T-cell (primary cell): ENCODE measurements at regions not wholly inside any gene's neighbourhood (a gene's known extent, or its start where the extent isn't known, plus 50 kb on each side); places are given as distances from the start of the nearest gene placed in this dataset.
"Not testable (repeated sequence)": the region's sequence is repeated elsewhere in the genome, so short reads cannot be mapped to it uniquely, and the experiment has no call there.

ENCODE experiments used
- ATAC-seq, 4 experiments: fragments of 200-7000 bp in 3 of 4; fragments of 150-1000 bp in 1 of 4; cut with Tn5 transposase; replicated peaks in 1 of 4; 1 replicate in 3 of 4; 2 replicates in 1 of 4; pipeline ENCODE4 v1.10.0; 2021; ENCODE audit warnings: moderate library complexity in 3 of 4, mild to moderate bottlenecking in 2 of 4, moderate number of reproducible peaks in 1 of 4
- CTCF ChIA-PET, 2 donors: fragments of 300-600 bp; sonication (Branson Sonifier 250); formaldehyde crosslinking; loops; one replicate each; lab custom pipeline; 2022; ENCODE audit warnings: antibody characterized with exemption in 2 of 2; lab: Charles Lee
- POLR2A ChIA-PET, 2 donors: fragments of 300-600 bp; sonication (Branson Sonifier 250); formaldehyde crosslinking; loops; one replicate each; lab custom pipeline; 2022; ENCODE audit warnings: antibody characterized with exemption in 2 of 2; lab: Charles Lee
- DNase-seq, 35 experiments: peaks; one replicate each; pipeline versions ENCODE4 v3.0.0 to v3.0.0-alpha.2; 2013 to 2023
- H3K27ac ChIP-seq: one replicate; pipeline ENCODE4 v1.5.1; 2013; ENCODE audit warnings: low read length
- H3K27me3 ChIP-seq, 2 experiments: replicated peaks in 1 of 2; 1 replicate in 1 of 2; 2 replicates in 1 of 2; pipeline versions ENCODE4 v1.6.1 to v1.7.0; 2013; ENCODE audit warnings: low read length in 1 of 2, mixed read lengths in 1 of 2; ENCODE audit not compliant: control insufficient read depth in 2 of 2, insufficient read depth in 2 of 2; ENCODE audit errors: extremely low read depth in 1 of 2
- H3K36me3 ChIP-seq, 2 donors: 1 replicate in 1 of 2; 2 replicates in 1 of 2; pipeline versions ENCODE4 v1.6.1 to v1.7.0; 2013; ENCODE audit warnings: low read length in 1 of 2; ENCODE audit not compliant: control insufficient read depth in 2 of 2, insufficient read depth in 1 of 2; ENCODE audit errors: extremely low read depth in 1 of 2
- H3K4me1 ChIP-seq, 2 experiments: 1 replicate in 1 of 2; 2 replicates in 1 of 2; pipeline versions ENCODE4 v1.6.1 to v1.7.0; 2013; ENCODE audit warnings: low read length in 2 of 2, mixed read lengths in 1 of 2; ENCODE audit not compliant: insufficient read depth in 2 of 2, control insufficient read depth in 1 of 2; ENCODE audit errors: extremely low read depth in 1 of 2
- H3K4me3 ChIP-seq, 2 donors: 1 replicate in 1 of 2; 2 replicates in 1 of 2; pipeline versions ENCODE4 v1.5.1 to v1.7.0; 2013; ENCODE audit warnings: mild to moderate bottlenecking in 2 of 2, low read length in 1 of 2, moderate library complexity in 1 of 2; ENCODE audit not compliant: control insufficient read depth in 1 of 2; ENCODE audit errors: extremely low read depth in 1 of 2
- H3K9me3 ChIP-seq: 2 replicates; pipeline ENCODE4 v1.7.0; 2013
- H3K27ac Mint-ChIP-seq, 2 donors: one replicate each; pipeline ENCODE4 v1.8.0; 2020 to 2021; ENCODE audit warnings: mild to moderate bottlenecking in 2 of 2, mixed read lengths in 2 of 2
- H3K27me3 Mint-ChIP-seq, 2 donors: one replicate each; pipeline ENCODE4 v1.8.0; 2021 to 2022; ENCODE audit warnings: mixed read lengths in 2 of 2
- H3K36me3 Mint-ChIP-seq: one replicate; pipeline ENCODE4 v1.8.0; 2021; ENCODE audit warnings: mixed read lengths
- H3K4me1 Mint-ChIP-seq, 3 donors: one replicate each; pipeline ENCODE4 v1.8.0; 2020 to 2022; ENCODE audit warnings: mixed read lengths in 3 of 3, mild to moderate bottlenecking in 1 of 3
- H3K4me3 Mint-ChIP-seq, 3 donors: one replicate each; pipeline ENCODE4 v1.8.0; 2020 to 2022; ENCODE audit warnings: mild to moderate bottlenecking in 3 of 3, mixed read lengths in 3 of 3, moderate library complexity in 3 of 3
- H3K9me3 Mint-ChIP-seq, 3 donors: one replicate each; pipeline ENCODE4 v1.8.0; 2020 to 2022; ENCODE audit warnings: mixed read lengths in 3 of 3
- WGBS: methylation state at CpG from one replicate; pipeline ENCODE4 v1.1.5; 2013; ENCODE audit warnings: missing lambda C conversion rate; ENCODE audit not compliant: insufficient coverage; 5-methylcytosine and 5-hydroxymethylcytosine counted together

GRCh38 chr5:143517824-143518223 lies 114.3 kb upstream of the NR3C1 start:
- ATAC-seq, H3K27ac Mint-ChIP-seq, H3K27ac ChIP-seq, H3K36me3 ChIP-seq, H3K4me3 ChIP-seq, H3K4me1 Mint-ChIP-seq, H3K36me3 Mint-ChIP-seq, H3K9me3 ChIP-seq, H3K4me1 ChIP-seq, POLR2A ChIA-PET, H3K9me3 Mint-ChIP-seq, H3K27me3 ChIP-seq, CTCF ChIA-PET, DNase-seq, H3K4me3 Mint-ChIP-seq, H3K27me3 Mint-ChIP-seq: not testable (repeated sequence)

- Histone ChIP-seq H3K4me3 (no peak overlapping the region), H3K4me1 (no peaks in the 10 kb centered on the region), H3K27ac (no peak overlapping the region), H3K9me3 (no peaks in the 10 kb centered on the region), H3K27me3 (no peaks in the 10 kb centered on the region), H3K36me3 (no peaks in the 10 kb centered on the region)
- no peak for ATAC-seq
- Mint-ChIP-seq H3K4me3 (no peak overlapping the region), H3K9me3 (peaks cover 0 to 8% (median 0%) of the 10 kb centered on the region in 3 donors), H3K4me1 (no peaks in the 10 kb centered on the region), H3K27ac (no peak overlapping the region), H3K27me3 (peaks cover 0 to 1% of the 10 kb centered on the region in 2 donors), H3K36me3 (no peaks in the 10 kb centered on the region)
- CTCF ChIA-PET, result no interaction called here
- DNase-seq, result no peak
- POLR2A ChIA-PET, result no interaction called here
- WGBS, result no CpG with 5 or more reads among the region's 1 CpG
Measured at GRCh38 chr5:143516249-143516648, 112.8 kb upstream of the NR3C1 start.

- Histone ChIP-seq H3K4me3 (no peak overlapping the region), H3K9me3 (no peaks in the 10 kb centered on the region), H3K27me3 (no peaks in the 10 kb centered on the region), H3K4me1 (no peaks in the 10 kb centered on the region), H3K27ac (no peak overlapping the region), H3K36me3 (no peaks in the 10 kb centered on the region)
- no peak for ATAC-seq
- DNase-seq, result no peak
- WGBS, result 88% methylated on average over 5 of the region's 5 CpGs
- ChIA-PET CTCF (no interaction called here), POLR2A (no interaction called here)
- Mint-ChIP-seq H3K27me3 (no peaks in the 10 kb centered on the region), H3K9me3 (peaks cover 0 to 8% (median 0%) of the 10 kb centered on the region in 3 donors), H3K27ac (no peak overlapping the region), H3K4me3 (no peak overlapping the region), H3K4me1 (no peaks in the 10 kb centered on the region), H3K36me3 (no peaks in the 10 kb centered on the region)
Measured at GRCh38 chr5:143515829-143516228, 112.3 kb upstream of the NR3C1 start.

- H3K4me1 Mint-ChIP-seq, result no peaks in the 10 kb centered on the region
- ChIA-PET CTCF (no interaction called here), POLR2A (no interaction called here)
- H3K4me3 ChIP-seq, result no peak overlapping the region
- no peaks in the 10 kb centered on the region for H3K9me3 ChIP-seq
- ATAC-seq (no peak), DNase-seq (no peak)
- H3K4me1 ChIP-seq, result no peaks in the 10 kb centered on the region
- H3K36me3 Mint-ChIP-seq, result no peaks in the 10 kb centered on the region
- H3K27ac Mint-ChIP-seq, result no peak overlapping the region
- no peak overlapping the region for H3K27ac ChIP-seq
- H3K4me3 Mint-ChIP-seq, result no peak overlapping the region
- H3K27me3 Mint-ChIP-seq, result no peaks in the 10 kb centered on the region
- H3K9me3 Mint-ChIP-seq, result peaks cover 0 to 8% (median 0%) of the 10 kb centered on the region in 3 donors
- no peaks in the 10 kb centered on the region for H3K36me3 ChIP-seq
- no peaks in the 10 kb centered on the region for H3K27me3 ChIP-seq
Measured at GRCh38 chr5:143514616-143515335, 111.3 kb upstream of the NR3C1 start.

- no CpG with 5 or more reads among the region's 2 CpGs for WGBS
- no peaks in the 10 kb centered on the region for H3K4me1 Mint-ChIP-seq
Measured at GRCh38 chr5:143513720-143514119, 110.2 kb upstream of the NR3C1 start.

GRCh38 chr5:143511736-143512135 lies 108.2 kb upstream of the NR3C1 start:
- Histone ChIP-seq H3K4me3 (no peak overlapping the region), H3K27ac (no peak overlapping the region), H3K9me3 (no peaks in the 10 kb centered on the region), H3K27me3 (no peaks in the 10 kb centered on the region), H3K4me1 (no peaks in the 10 kb centered on the region), H3K36me3 (no peaks in the 10 kb centered on the region)
- Mint-ChIP-seq H3K4me1 (no peaks in the 10 kb centered on the region), H3K27ac (no peak overlapping the region), H3K36me3 (no peaks in the 10 kb centered on the region), H3K9me3 (peaks cover 0 to 8% (median 0%) of the 10 kb centered on the region in 3 donors), H3K27me3 (no peaks in the 10 kb centered on the region), H3K4me3 (no peak overlapping the region)
- ChIA-PET POLR2A (interaction anchor here in 1 of 2 donors (0.5 kb wide), 1 partner anchor 66 kb away, joined by 5 read pairs; no protein-coding TSS in a partner anchor), CTCF (no interaction called here)
- no peak for DNase-seq
- ATAC-seq, result no peak

More at GRCh38 chr5:143513720-143514119, 110.2 kb upstream of the NR3C1 start:
- H3K36me3 ChIP-seq, result no peaks in the 10 kb centered on the region
- Mint-ChIP-seq H3K9me3 (peaks cover 0 to 8% (median 0%) of the 10 kb centered on the region in 3 donors), H3K4me3 (no peak overlapping the region), H3K27me3 (no peaks in the 10 kb centered on the region), H3K36me3 (no peaks in the 10 kb centered on the region), H3K27ac (no peak overlapping the region)
- DNase-seq (no peak), ATAC-seq (no peak)
- no peak overlapping the region for H3K27ac ChIP-seq
- H3K4me3 ChIP-seq, result no peak overlapping the region
- CTCF ChIA-PET, result interaction anchor here in 1 of 2 donors (0.5 kb wide), 1 partner anchor 11 kb away, joined by 3 read pairs; no protein-coding TSS in a partner anchor
- H3K9me3 ChIP-seq, result no peaks in the 10 kb centered on the region
- H3K27me3 ChIP-seq, result no peaks in the 10 kb centered on the region
- POLR2A ChIA-PET, result no interaction called here
- no peaks in the 10 kb centered on the region for H3K4me1 ChIP-seq
